K562 (cell line): ENCODE measurements at regions not wholly inside any gene's neighbourhood (a gene's known extent, or its start where the extent isn't known, plus 50 kb on each side); places are given as distances from the start of the nearest gene placed in this dataset.

Experiments
- ATAC-seq: fragments of 200-7000 bp; cut with Tn5 transposase; 3 replicates; pipeline ENCODE4 v1.9.1; 2020; ENCODE audit warnings: moderate library complexity
- BruUV-seq: library from RNA; stranded (reverse); fragments of 400-500 nt; replicated peaks from 2 replicates; lab custom pipeline; 2021; lab: Mats Ljungman, UMichigan
- CTCF ChIA-PET: fragments of 300-600 bp; formaldehyde crosslinking; extraction: SDS; loops from one replicate; lab custom pipeline; 2021; ENCODE audit warnings: low intra/inter-chr PET ratio; lab: Yijun Ruan, JAX
- POLR2A ChIA-PET: fragments of 300-600, 350-650 bp; sonication (Branson Sonifier 250); formaldehyde crosslinking; extraction: SDS; loops from one replicate; lab custom pipeline; 2021; ENCODE audit warnings: antibody characterized with exemption, inconsistent platforms; lab: Yijun Ruan, JAX
- DNase-seq, 4 experiments: peaks; one replicate each; pipeline versions ENCODE4 v3.0.0 to v3.0.0-alpha.2; 2011 to 2018; ENCODE audit warnings: low spot score in 3 of 4, mixed read lengths in 3 of 4; ENCODE audit errors: extremely low read depth in 1 of 4
- FAIRE-seq: peaks from 2 replicates; lab custom pipeline; 2011; peaks lifted over from hg19 to GRCh38; lab: Jason Lieb, UNC
- H2AFZ ChIP-seq: 2 replicates; pipeline ENCODE4 v1.6.0; 2011; ENCODE audit warnings: low read depth, low read length, control low read depth, inconsistent platforms
- H3K27ac ChIP-seq: fragments of 200-600 bp; 3 replicates; pipeline ENCODE4 v1.8.0; 2011; ENCODE audit warnings: low read depth, mild to moderate bottlenecking, control low read depth, inconsistent platforms, low read length, moderate library complexity, mixed read lengths; ENCODE audit errors: extremely low read depth
- H3K27me3 ChIP-seq, 2 experiments: fragments of 300-600 bp in 1 of 2; 2 replicates in 1 of 2; 3 replicates in 1 of 2; pipeline versions ENCODE4 v1.6.0 to v1.8.0; 2011; ENCODE audit warnings: inconsistent platforms in 2 of 2, low read length in 2 of 2, mild to moderate bottlenecking in 1 of 2, mixed read lengths in 1 of 2, moderate library complexity in 1 of 2; ENCODE audit not compliant: control insufficient read depth in 2 of 2, insufficient read depth in 2 of 2
- H3K36me3 ChIP-seq: fragments of 300-600 bp; 3 replicates; pipeline ENCODE4 v1.8.0; 2011; ENCODE audit warnings: mild to moderate bottlenecking, low read length, inconsistent platforms; ENCODE audit not compliant: control insufficient read depth, insufficient read depth
- H3K4me1 ChIP-seq, 2 experiments: fragments of 200-600 bp in 1 of 2; replicated peaks in 1 of 2; 2 replicates in 1 of 2; 3 replicates in 1 of 2; pipeline versions ENCODE4 v1.5.1 to v1.8.0; 2011; ENCODE audit warnings: inconsistent platforms in 2 of 2, low read length in 2 of 2, mild to moderate bottlenecking in 1 of 2, mixed read lengths in 1 of 2, moderate library complexity in 1 of 2; ENCODE audit not compliant: control insufficient read depth in 2 of 2, insufficient read depth in 2 of 2
- H3K4me2 ChIP-seq: 2 replicates; pipeline ENCODE4 v1.6.1; 2011; ENCODE audit warnings: low read length, control low read depth, inconsistent platforms, mixed read lengths; ENCODE audit not compliant: insufficient read depth
- H3K4me3 ChIP-seq: fragments of 200-600 bp; sonication (generic), shearing (Covaris generic); 2 replicates; pipeline ENCODE4 v1.5.1; 2016; ENCODE audit warnings: control low read depth, inconsistent platforms
- H3K79me2 ChIP-seq: fragments of 200-600 bp; 3 replicates; pipeline ENCODE4 v1.8.0; 2011; ENCODE audit warnings: low read length, inconsistent platforms; ENCODE audit not compliant: control insufficient read depth, insufficient read depth
- H3K9ac ChIP-seq, 2 experiments: 2 replicates each; pipeline versions ENCODE4 v1.6.0 to v1.6.1; 2011; ENCODE audit warnings: low read depth in 2 of 2, low read length in 2 of 2, control low read depth in 1 of 2, inconsistent platforms in 1 of 2, mild to moderate bottlenecking in 1 of 2, mixed read lengths in 1 of 2; ENCODE audit not compliant: insufficient read depth in 1 of 2
- H3K9me1 ChIP-seq: one replicate; pipeline ENCODE4 v1.6.0; 2011; ENCODE audit warnings: inconsistent platforms, mild to moderate bottlenecking, low read length, moderate library complexity; ENCODE audit not compliant: control insufficient read depth, insufficient read depth
- H3K9me3 ChIP-seq: replicated peaks from 2 replicates; pipeline ENCODE4 v1.5.1; 2011; ENCODE audit warnings: low read depth, low read length, inconsistent platforms; ENCODE audit not compliant: control insufficient read depth, insufficient read depth
- H4K20me1 ChIP-seq: replicated peaks from 2 replicates; pipeline ENCODE4 v1.6.1; 2011; ENCODE audit warnings: low read length, inconsistent platforms, mixed read lengths; ENCODE audit not compliant: control insufficient read depth, insufficient read depth
- BCL6 ChIP-seq: fragments of 250-450 bp; sonication (Bioruptor Pico); IDR thresholded peaks from 2 replicates; pipeline ENCODE4 v1.4.0; 2020
- E2F6 ChIP-seq, 2 experiments: IDR thresholded peaks; 2 replicates each; pipeline ENCODE4 v1.6.1; 2011; ENCODE audit warnings: borderline replicate concordance in 1 of 2, control low read depth in 1 of 2, low read depth in 1 of 2, low read length in 1 of 2, mild to moderate bottlenecking in 1 of 2, mixed read lengths in 1 of 2, moderate library complexity in 1 of 2; ENCODE audit not compliant: insufficient read depth in 1 of 2, insufficient read length in 1 of 2, poor library complexity in 1 of 2, severe bottlenecking in 1 of 2; ENCODE audit errors: extremely low read depth in 1 of 2
- FOXJ2 ChIP-seq: fragments of 200-800 bp; sonication (Bioruptor generic); IDR thresholded peaks from 2 replicates; pipeline ENCODE4 v1.6.1; 2016; ENCODE audit warnings: missing genetic modification characterization, missing compliant biosample characterization
- MECOM ChIP-seq: fragments of 250-450 bp; sonication (Bioruptor Pico); IDR thresholded peaks from 2 replicates; pipeline ENCODE4 v1.8.0; 2022; ENCODE audit warnings: inconsistent platforms
- PHTF2 ChIP-seq: fragments of 250-450 bp; sonication (Bioruptor Pico); IDR thresholded peaks from 2 replicates; pipeline ENCODE4 v1.5.0; 2021; ENCODE audit warnings: mild to moderate bottlenecking
- SRSF7 ChIP-seq: fragments of 200-400 bp; formaldehyde crosslinking; optimal IDR thresholded peaks from 2 replicates; pipeline ENCODE3; 2017; ENCODE audit warnings: mild to moderate bottlenecking, low read depth, low read length
- THRA ChIP-seq: fragments of 450-650 bp; IDR thresholded peaks from 2 replicates; pipeline ENCODE4 v1.6.1; 2017; ENCODE audit warnings: mild to moderate bottlenecking, moderate library complexity
- ZNF140 ChIP-seq: fragments of 250-450 bp; sonication (Bioruptor Pico); IDR thresholded peaks from 2 replicates; pipeline ENCODE4 v1.8.0; 2021; ENCODE audit warnings: moderate library complexity, mild to moderate bottlenecking, inconsistent platforms
- ZNF280B ChIP-seq: fragments of 250-450 bp; sonication (Bioruptor Pico); IDR thresholded peaks from 2 replicates; pipeline ENCODE4 v1.5.1; 2021; ENCODE audit warnings: mild to moderate bottlenecking
- ZSCAN32 ChIP-seq: fragments of 450-650 bp; formaldehyde crosslinking; IDR thresholded peaks from 2 replicates; pipeline ENCODE4 v1.4.0; 2020; ENCODE audit warnings: mild to moderate bottlenecking, moderate library complexity
- WGBS: fragments of 100-300 bp; shearing (Covaris generic); methylation state at CpG from one replicate; pipeline ENCODE4 v1.1.6; 2016; ENCODE audit warnings: low coverage, mixed read lengths; ENCODE audit not compliant: insufficient coverage; ENCODE audit errors: missing lambda C conversion rate; 5-methylcytosine and 5-hydroxymethylcytosine counted together
- in situ Hi-C: fragments of 300-500 bp; cut with MboI; formaldehyde crosslinking; loops from 4 replicates; pipeline ENCODE4 v1.15.0; 2018; ENCODE audit warnings: inconsistent platforms, mixed read lengths
- intact Hi-C: fragments of 100-400 bp; cut with micrococcal nuclease; formaldehyde crosslinking; loops from 2 replicates; pipeline ENCODE4 v1.14.2; 2022

- no peaks in the 10 kb centered on the region for H3K9me1 ChIP-seq
- H3K27me3 ChIP-seq: no peaks in the 10 kb centered on the region
Measured at GRCh38 chr11:29373725-29374124, 643.1 kb downstream of the KCNA4 start.

More at GRCh38 chr11:29373725-29374124, 643.1 kb downstream of the KCNA4 start:
- Histone ChIP-seq H3K4me3 (no peak overlapping the region), H2AFZ (no peak overlapping the region), H3K9me3 (no peaks in the 10 kb centered on the region; the same call in 1 of the 2 replicates), H3K9ac (no peak overlapping the region), H3K79me2 (no peaks in the 10 kb centered on the region), H3K4me2 (no peak overlapping the region), H4K20me1 (no peaks in the 10 kb centered on the region), H3K4me1 (no peaks in the 10 kb centered on the region), H3K36me3 (no peaks in the 10 kb centered on the region), H3K27ac (no peak overlapping the region)
- in situ Hi-C loops (no loop called here), intact Hi-C loops (no loop called here)
- ChIA-PET CTCF (no interaction called here), POLR2A (no interaction called here)
- ATAC-seq (no peak), FAIRE-seq (no peak), DNase-seq (no peak)
- no TSS peak for BruUV-seq
- WGBS: 0% methylated on average over 1 of the region's 1 CpG
- TF ChIP-seq SRSF7: no peak
- TF ChIP-seq E2F6 (IDR thresholded peaks at IDR 0.05; ENCODE audit: borderline replicate concordance in 1 of 2, extremely low read depth in 1 of 2, insufficient read depth in 1 of 2, insufficient read length in 1 of 2, low read depth in 1 of 2, low read length in 1 of 2, poor library complexity in 1 of 2, severe bottlenecking in 1 of 2): no peak
- no peak for TF ChIP-seq ZNF140 (CRISPR knock-in tag)
- no peak for TF ChIP-seq THRA
- TF ChIP-seq MECOM (CRISPR knock-in tag): no peak
- TF ChIP-seq PHTF2: no peak
- no peak for TF ChIP-seq ZSCAN32 (CRISPR knock-in tag)
- no peak for TF ChIP-seq FOXJ2 (tag)
- no peak for TF ChIP-seq ZNF280B (CRISPR knock-in tag)
- no peak for TF ChIP-seq BCL6 (CRISPR knock-in tag)
